PFSK-1 (cell line): ENCODE measurements at regions not wholly inside any gene's neighbourhood (a gene's known extent, or its start where the extent isn't known, plus 50 kb on each side); places are given as distances from the start of the nearest gene placed in this dataset.

ENCODE experiments used
- FOXP2 ChIP-seq: optimal IDR thresholded peaks from 2 replicates; pipeline ENCODE3; 2011; ENCODE audit warnings: borderline replicate concordance, control low read depth, inconsistent platforms; ENCODE audit not compliant: insufficient read depth; ENCODE audit errors: extremely low read length, extremely low read depth
- POLR2AphosphoS5 ChIP-seq: IDR thresholded peaks from 2 replicates; pipeline ENCODE4 v1.6.1; 2012; ENCODE audit warnings: low read depth, mild to moderate bottlenecking, control low read depth, low read length, moderate library complexity
- SIN3A ChIP-seq: IDR thresholded peaks from 2 replicates; pipeline ENCODE4 v1.6.1; 2012; ENCODE audit warnings: mild to moderate bottlenecking, low read length, moderate library complexity, borderline replicate concordance; ENCODE audit not compliant: insufficient read depth
- TAF1 ChIP-seq: IDR thresholded peaks from 2 replicates; pipeline ENCODE4 v1.6.1; 2012; ENCODE audit warnings: low read length, control low read depth, borderline replicate concordance; ENCODE audit not compliant: insufficient read depth
- TF ChIP-seq, protein P1 (sequence below), 2 experiments: IDR thresholded peaks; 2 replicates each; pipeline versions ENCODE4 v1.6.1 to v1.8.0; 2011 to 2012; ENCODE audit warnings: low read depth in 2 of 2, low read length in 2 of 2, control low read depth in 1 of 2, inconsistent platforms in 1 of 2, mild to moderate bottlenecking in 1 of 2, moderate library complexity in 1 of 2; ENCODE audit not compliant: insufficient read depth in 1 of 2

- TF ChIP-seq FOXP2 (no peak), SIN3A (no peak)
- TF ChIP-seq, protein P1, sequence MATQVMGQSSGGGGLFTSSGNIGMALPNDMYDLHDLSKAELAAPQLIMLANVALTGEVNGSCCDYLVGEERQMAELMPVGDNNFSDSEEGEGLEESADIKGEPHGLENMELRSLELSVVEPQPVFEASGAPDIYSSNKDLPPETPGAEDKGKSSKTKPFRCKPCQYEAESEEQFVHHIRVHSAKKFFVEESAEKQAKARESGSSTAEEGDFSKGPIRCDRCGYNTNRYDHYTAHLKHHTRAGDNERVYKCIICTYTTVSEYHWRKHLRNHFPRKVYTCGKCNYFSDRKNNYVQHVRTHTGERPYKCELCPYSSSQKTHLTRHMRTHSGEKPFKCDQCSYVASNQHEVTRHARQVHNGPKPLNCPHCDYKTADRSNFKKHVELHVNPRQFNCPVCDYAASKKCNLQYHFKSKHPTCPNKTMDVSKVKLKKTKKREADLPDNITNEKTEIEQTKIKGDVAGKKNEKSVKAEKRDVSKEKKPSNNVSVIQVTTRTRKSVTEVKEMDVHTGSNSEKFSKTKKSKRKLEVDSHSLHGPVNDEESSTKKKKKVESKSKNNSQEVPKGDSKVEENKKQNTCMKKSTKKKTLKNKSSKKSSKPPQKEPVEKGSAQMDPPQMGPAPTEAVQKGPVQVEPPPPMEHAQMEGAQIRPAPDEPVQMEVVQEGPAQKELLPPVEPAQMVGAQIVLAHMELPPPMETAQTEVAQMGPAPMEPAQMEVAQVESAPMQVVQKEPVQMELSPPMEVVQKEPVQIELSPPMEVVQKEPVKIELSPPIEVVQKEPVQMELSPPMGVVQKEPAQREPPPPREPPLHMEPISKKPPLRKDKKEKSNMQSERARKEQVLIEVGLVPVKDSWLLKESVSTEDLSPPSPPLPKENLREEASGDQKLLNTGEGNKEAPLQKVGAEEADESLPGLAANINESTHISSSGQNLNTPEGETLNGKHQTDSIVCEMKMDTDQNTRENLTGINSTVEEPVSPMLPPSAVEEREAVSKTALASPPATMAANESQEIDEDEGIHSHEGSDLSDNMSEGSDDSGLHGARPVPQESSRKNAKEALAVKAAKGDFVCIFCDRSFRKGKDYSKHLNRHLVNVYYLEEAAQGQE (IDR thresholded peaks at IDR 0.05; ENCODE audit: insufficient read depth in 1 of 2, low read depth in 2 of 2, low read length in 2 of 2): no peak
Measured at GRCh38 chr15:62452026-62452425, 286.9 kb upstream of the C2CD4B start.

- TF ChIP-seq TAF1: no peak
- TF ChIP-seq, protein P1 (IDR thresholded peaks at IDR 0.05; ENCODE audit: insufficient read depth in 1 of 2, low read depth in 2 of 2, low read length in 2 of 2): no peak
- no peak for TF ChIP-seq FOXP2
- TF ChIP-seq SIN3A: no peak
Measured at GRCh38 chr15:62452667-62453066, 287.6 kb upstream of the C2CD4B start.

GRCh38 chr15:62453375-62453774 lies 288.3 kb upstream of the C2CD4B start:
- TF ChIP-seq FOXP2 (no peak), TAF1 (no peak), SIN3A (no peak), POLR2AphosphoS5 (no peak)
- TF ChIP-seq, protein P1 (IDR thresholded peaks at IDR 0.05; ENCODE audit: insufficient read depth in 1 of 2, low read depth in 2 of 2, low read length in 2 of 2): no peak

DNA sequence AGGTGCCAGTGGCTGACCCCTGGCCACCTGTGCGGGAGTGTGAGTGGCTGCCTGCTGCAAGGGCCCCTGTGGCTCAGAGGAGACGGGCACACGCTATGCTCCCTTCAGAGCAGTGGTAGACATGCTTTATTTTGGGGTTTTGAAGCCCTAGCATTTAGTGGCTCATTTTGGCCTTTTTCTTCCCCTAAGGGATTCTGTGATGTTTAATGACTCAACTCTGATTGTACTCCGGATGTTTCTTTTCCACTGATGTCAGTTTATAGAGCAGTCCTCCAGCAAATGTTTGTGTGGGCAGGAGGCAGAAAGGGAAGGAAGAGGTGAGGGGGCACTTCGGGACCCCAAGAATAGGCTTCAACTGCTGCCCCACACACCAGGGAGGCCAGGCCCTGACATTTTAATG lies 288.9 kb upstream of the C2CD4B start:
- TF ChIP-seq POLR2AphosphoS5 (no peak), FOXP2 (no peak), TAF1 (no peak), SIN3A (no peak)
- TF ChIP-seq, protein P1 (IDR thresholded peaks at IDR 0.05; ENCODE audit: insufficient read depth in 1 of 2, low read depth in 2 of 2, low read length in 2 of 2): no peak

GRCh38 chr15:62454567-62455172 lies 289.6 kb upstream of the C2CD4B start:
- TF ChIP-seq, protein P1 (IDR thresholded peaks at IDR 0.05; ENCODE audit: insufficient read depth in 1 of 2, low read depth in 2 of 2, low read length in 2 of 2): no peak
- TF ChIP-seq FOXP2: no peak
- TF ChIP-seq TAF1: no peak
- no peak for TF ChIP-seq SIN3A
- TF ChIP-seq POLR2AphosphoS5: no peak
